Liver (tissue), 8 donors: ENCODE measurements at regions not wholly inside any gene's neighbourhood (a gene's known extent, or its start where the extent isn't known, plus 50 kb on each side); places are given as distances from the start of the nearest gene placed in this dataset.

Experiments used
- DNase-seq: peaks from one replicate; pipeline ENCODE4 v3.0.0-alpha.2; 2017; ENCODE audit warnings: low spot score
- H3K27ac ChIP-seq, 2 donors: one replicate each; pipeline ENCODE4 v1.7.0; 2013; ENCODE audit warnings: inconsistent platforms in 2 of 2, low read length in 2 of 2, control low read depth in 1 of 2, low read depth in 1 of 2, mild to moderate bottlenecking in 1 of 2
- H3K27me3 ChIP-seq, 4 donors: one replicate each; pipeline versions ENCODE4 v1.6.1 to v1.7.0; 2013; ENCODE audit warnings: low read length in 3 of 4, inconsistent platforms in 1 of 4, mild to moderate bottlenecking in 1 of 4, moderate library complexity in 1 of 4; ENCODE audit not compliant: control insufficient read depth in 4 of 4, insufficient read depth in 4 of 4
- H3K36me3 ChIP-seq, 4 donors: one replicate each; pipeline versions ENCODE4 v1.6.1 to v1.7.0; 2013; ENCODE audit warnings: low read length in 3 of 4, mild to moderate bottlenecking in 3 of 4, low read depth in 1 of 4, moderate library complexity in 1 of 4; ENCODE audit not compliant: control insufficient read depth in 4 of 4, insufficient read depth in 3 of 4
- H3K4me1 ChIP-seq, 4 donors: one replicate each; pipeline versions ENCODE4 v1.6.1 to v1.7.0; 2013; ENCODE audit warnings: low read length in 3 of 4, mild to moderate bottlenecking in 3 of 4, moderate library complexity in 1 of 4; ENCODE audit not compliant: control insufficient read depth in 4 of 4, insufficient read depth in 4 of 4
- H3K4me3 ChIP-seq, 3 donors: one replicate each; pipeline versions ENCODE4 v1.6.1 to v1.7.0; 2013; ENCODE audit warnings: low read length in 3 of 3, control low read depth in 1 of 3, low read depth in 1 of 3, mild to moderate bottlenecking in 1 of 3
- H3K9ac ChIP-seq, 2 donors: one replicate each; pipeline ENCODE4 v1.7.0; 2013; ENCODE audit warnings: low read length in 2 of 2, mild to moderate bottlenecking in 2 of 2, moderate library complexity in 2 of 2, control low read depth in 1 of 2, low read depth in 1 of 2
- H3K9me3 ChIP-seq, 4 donors: one replicate each; pipeline versions ENCODE4 v1.6.1 to v1.7.0; 2013; ENCODE audit warnings: low read length in 3 of 4; ENCODE audit not compliant: control insufficient read depth in 4 of 4
- ATF3 ChIP-seq: IDR thresholded peaks from 2 replicates; pipeline ENCODE4 v1.6.1; 2016; ENCODE audit warnings: antibody characterized with exemption
- CTCF ChIP-seq: fragments of 150-350 bp; IDR thresholded peaks from 2 replicates; pipeline ENCODE4 v1.5.1; 2017; ENCODE audit warnings: improper control_type of control experiment, low read depth, low read length; ENCODE audit not compliant: missing input control
- EGR1 ChIP-seq, 2 donors: IDR thresholded peaks; 2 replicates each; pipeline ENCODE4 v1.6.1; 2016 to 2018; ENCODE audit warnings: antibody characterized with exemption in 2 of 2, low read depth in 2 of 2
- FOXA1 ChIP-seq: IDR thresholded peaks from 2 replicates; pipeline ENCODE4 v1.6.1; 2016; ENCODE audit warnings: antibody characterized with exemption
- FOXA2 ChIP-seq: IDR thresholded peaks from 2 replicates; pipeline ENCODE4 v1.6.1; 2016; ENCODE audit warnings: antibody characterized with exemption
- GABPA ChIP-seq, 2 donors: IDR thresholded peaks in 1 of 2; conservative IDR thresholded peaks in 1 of 2; 2 replicates each; pipeline ENCODE4 v1.6.1; 2016; ENCODE audit warnings: antibody characterized with exemption in 2 of 2, mild to moderate bottlenecking in 1 of 2, moderate library complexity in 1 of 2
- HNF4A ChIP-seq, 2 donors: conservative IDR thresholded peaks; 2 replicates each; pipeline ENCODE4 v1.6.1; 2016; ENCODE audit warnings: antibody characterized with exemption in 2 of 2, mild to moderate bottlenecking in 2 of 2
- HNF4G ChIP-seq: IDR thresholded peaks from 2 replicates; pipeline ENCODE4 v1.6.1; 2016; ENCODE audit warnings: antibody characterized with exemption
- JUND ChIP-seq, 2 donors: IDR thresholded peaks; 2 replicates each; pipeline ENCODE4 v1.6.1; 2016; ENCODE audit warnings: antibody characterized with exemption in 2 of 2
- MAX ChIP-seq: IDR thresholded peaks from 2 replicates; pipeline ENCODE4 v1.6.1; 2016; ENCODE audit warnings: antibody characterized with exemption
- NR2F2 ChIP-seq: IDR thresholded peaks from 2 replicates; pipeline ENCODE4 v1.6.1; 2016; ENCODE audit warnings: antibody characterized with exemption
- RAD21 ChIP-seq, 2 donors: IDR thresholded peaks; 2 replicates each; pipeline ENCODE4 v1.6.1; 2016; ENCODE audit warnings: antibody characterized with exemption in 2 of 2, mild to moderate bottlenecking in 2 of 2
- REST ChIP-seq: IDR thresholded peaks from 2 replicates; pipeline ENCODE4 v1.6.1; 2016; ENCODE audit warnings: antibody characterized with exemption, mild to moderate bottlenecking
- RXRA ChIP-seq, 2 donors: IDR thresholded peaks; 2 replicates each; pipeline ENCODE4 v1.6.1; 2017 to 2018; ENCODE audit warnings: antibody characterized with exemption in 2 of 2, mild to moderate bottlenecking in 1 of 2
- SP1 ChIP-seq: IDR thresholded peaks from 2 replicates; pipeline ENCODE4 v1.6.1; 2018; ENCODE audit warnings: antibody characterized with exemption, mild to moderate bottlenecking
- TAF1 ChIP-seq: conservative IDR thresholded peaks from 2 replicates; pipeline ENCODE4 v1.6.1; 2016; ENCODE audit warnings: antibody characterized with exemption, mild to moderate bottlenecking
- YY1 ChIP-seq: IDR thresholded peaks from 2 replicates; pipeline ENCODE4 v1.6.1; 2016; ENCODE audit warnings: antibody characterized with exemption, mild to moderate bottlenecking
- ZBTB33 ChIP-seq: IDR thresholded peaks from 2 replicates; pipeline ENCODE4 v1.6.1; 2016; ENCODE audit warnings: antibody characterized with exemption
- WGBS: extraction: QIAGEN DNeasy Blood & Tissue Kit; methylation state at CpG from one replicate; pipeline ENCODE4 v1.1.7; 2013; 5-methylcytosine and 5-hydroxymethylcytosine counted together
- donor health status: healthy.
- donor health status: healthy.
- donor health status: healthy.
- donor health status: healthy.
- donor health status: healthy.

- no peak for DNase-seq
- no peaks in the 10 kb centered on the region for H3K27me3 ChIP-seq
- 94% methylated on average over 1 of the region's 1 CpG for WGBS
- no peak overlapping the region for H3K27ac ChIP-seq
- no peak overlapping the region for H3K9ac ChIP-seq
- TF ChIP-seq CTCF = no peak
- no peak for TF ChIP-seq HNF4G
- no peak for TF ChIP-seq REST
- no peak for TF ChIP-seq YY1
- TF ChIP-seq EGR1 (IDR thresholded peaks at IDR 0.05; ENCODE audit: low read depth in 2 of 2) = no peak
- no peak for TF ChIP-seq SP1
- no peak for TF ChIP-seq FOXA1
- no peak for TF ChIP-seq TAF1
- no peak for TF ChIP-seq MAX
- TF ChIP-seq ZBTB33 = no peak
- no peak for TF ChIP-seq ATF3
- no peak for TF ChIP-seq HNF4A (conservative IDR thresholded peaks at IDR 0.05)
- no peak for TF ChIP-seq GABPA (IDR thresholded peaks at IDR 0.05 in 1 of 2, conservative IDR thresholded peaks at IDR 0.05 in 1 of 2)
- no peak for TF ChIP-seq RAD21 (IDR thresholded peaks at IDR 0.05)
- no peak for TF ChIP-seq FOXA2
- no peak for TF ChIP-seq RXRA (IDR thresholded peaks at IDR 0.05)
- no peak for TF ChIP-seq JUND (IDR thresholded peaks at IDR 0.05)
- no peak for TF ChIP-seq NR2F2
- peaks cover 0 to 1% (median 0%) of the 10 kb centered on the region in 4 donors for H3K4me1 ChIP-seq
- H3K36me3 ChIP-seq = no peaks in the 10 kb centered on the region
- H3K4me3 ChIP-seq = no peak overlapping the region
- no peaks in the 10 kb centered on the region for H3K9me3 ChIP-seq
These were observed 546.5 kb upstream of the CAMK1G start for GRCh38 chr1:209037064-209037463.

GRCh38 chr1:209038316-209038715 lies 545.2 kb upstream of the CAMK1G start:
- H3K27me3 ChIP-seq = no peaks in the 10 kb centered on the region
- no peak overlapping the region for H3K9ac ChIP-seq
- peaks cover 0 to 1% (median 0%) of the 10 kb centered on the region in 4 donors for H3K4me1 ChIP-seq
- no peak overlapping the region for H3K4me3 ChIP-seq
- no peaks in the 10 kb centered on the region for H3K9me3 ChIP-seq
- DNase-seq = no peak
- no peak overlapping the region for H3K27ac ChIP-seq
- 66% methylated on average over 2 of the region's 2 CpGs for WGBS
- TF ChIP-seq EGR1 (IDR thresholded peaks at IDR 0.05; ENCODE audit: low read depth in 2 of 2) (no peak), CTCF (no peak), RAD21 (IDR thresholded peaks at IDR 0.05) (no peak), JUND (IDR thresholded peaks at IDR 0.05) (no peak), HNF4G (no peak), MAX (no peak), ATF3 (no peak), GABPA (IDR thresholded peaks at IDR 0.05 in 1 of 2, conservative IDR thresholded peaks at IDR 0.05 in 1 of 2) (no peak), SP1 (no peak), HNF4A (conservative IDR thresholded peaks at IDR 0.05) (no peak)
- no peaks in the 10 kb centered on the region for H3K36me3 ChIP-seq
